SK-N-SH (cell line): ENCODE measurements at regions not wholly inside any gene's neighbourhood (a gene's known extent, or its start where the extent isn't known, plus 50 kb on each side); places are given as distances from the start of the nearest gene placed in this dataset.
A peak's percentile ranks its signal among the peaks of the same experiment; 100 is the strongest.

Source experiments
- CTCF ChIA-PET: fragments of 300-600, 350-600 bp; formaldehyde crosslinking; extraction: SDS; loops from one replicate; lab custom pipeline; 2021; lab: Yijun Ruan, JAX
- POLR2A ChIA-PET: fragments of 350-600 bp; sonication (Branson Sonifier 250); formaldehyde crosslinking; extraction: SDS; loops from one replicate; lab custom pipeline; 2020; ENCODE audit warnings: antibody characterized with exemption, inconsistent platforms; lab: Yijun Ruan, JAX
- DNase-seq: peaks from one replicate; pipeline ENCODE4 v3.0.0; 2012
- H2AFZ ChIP-seq: fragments of 200-600 bp; sonication (generic); 2 replicates; pipeline ENCODE4 v1.8.1; 2016; ENCODE audit warnings: antibody characterized with exemption, mild to moderate bottlenecking, low read depth
- H3F3A ChIP-seq: fragments of 200-600 bp; sonication (generic); replicated peaks from 2 replicates; pipeline ENCODE3; 2016; ENCODE audit warnings: antibody characterized with exemption, mild to moderate bottlenecking; ENCODE audit not compliant: insufficient read depth
- H3K27ac ChIP-seq, 2 experiments: fragments of 200-500 bp in 1 of 2; fragments of 200-600 bp in 1 of 2; sonication (Bioruptor generic) in 1 of 2; sonication (generic), shearing (Covaris generic) in 1 of 2; 2 replicates each; pipeline versions ENCODE4 v1.5.1 to v1.6.1; 2014 to 2016; ENCODE audit warnings: low read depth in 2 of 2, inconsistent platforms in 1 of 2, low read length in 1 of 2, mild to moderate bottlenecking in 1 of 2, mixed read lengths in 1 of 2
- H3K27me3 ChIP-seq: fragments of 200-600 bp; sonication (generic), shearing (Covaris generic); 2 replicates; pipeline ENCODE4 v1.6.1; 2016; ENCODE audit warnings: mixed run types; ENCODE audit not compliant: insufficient read depth
- H3K36me3 ChIP-seq, 2 experiments: fragments of 200-500 bp in 1 of 2; fragments of 200-600 bp in 1 of 2; sonication (Bioruptor generic) in 1 of 2; sonication (generic) in 1 of 2; replicated peaks in 1 of 2; 2 replicates each; pipeline versions ENCODE3 to v1.5.1; 2014 to 2016; ENCODE audit warnings: low read length in 1 of 2, mild to moderate bottlenecking in 1 of 2; ENCODE audit not compliant: insufficient read depth in 2 of 2, control insufficient read depth in 1 of 2
- H3K4me1 ChIP-seq, 2 experiments: fragments of 200-500 bp in 1 of 2; fragments of 200-600 bp in 1 of 2; sonication (Bioruptor generic) in 1 of 2; sonication (generic), shearing (Covaris generic) in 1 of 2; 2 replicates each; pipeline versions ENCODE4 v1.5.1 to v1.6.1; 2014 to 2016; ENCODE audit warnings: low read depth in 1 of 2, low read length in 1 of 2, mixed run types in 1 of 2; ENCODE audit not compliant: insufficient read depth in 2 of 2, control insufficient read depth in 1 of 2
- H3K4me2 ChIP-seq: fragments of 200-600 bp; sonication (generic), shearing (Covaris generic); 2 replicates; pipeline ENCODE4 v1.6.1; 2017; ENCODE audit warnings: mixed run types
- H3K4me3 ChIP-seq, 2 experiments: fragments of 200-500 bp in 1 of 2; fragments of 200-600 bp in 1 of 2; sonication (Bioruptor generic) in 1 of 2; sonication (generic), shearing (Covaris generic) in 1 of 2; 2 replicates each; pipeline versions ENCODE4 v1.5.1 to v1.8.1; 2014 to 2016; ENCODE audit warnings: low read depth in 2 of 2, inconsistent platforms in 1 of 2, low read length in 1 of 2, mild to moderate bottlenecking in 1 of 2, mixed read lengths in 1 of 2, moderate library complexity in 1 of 2
- H3K79me2 ChIP-seq: fragments of 200-600 bp; sonication (generic); 2 replicates; pipeline ENCODE4 v1.8.1; 2017; ENCODE audit warnings: mild to moderate bottlenecking; ENCODE audit not compliant: insufficient read depth
- H3K9ac ChIP-seq: fragments of 200-600 bp; sonication (generic); 2 replicates; pipeline ENCODE4 v1.6.1; 2017; ENCODE audit warnings: mixed run types
- H3K9me2 ChIP-seq: fragments of 200-600 bp; sonication (generic); 2 replicates; pipeline ENCODE4 v1.6.1; 2017; ENCODE audit warnings: mixed run types
- H3K9me3 ChIP-seq: fragments of 200-600 bp; sonication (generic); 2 replicates; pipeline ENCODE4 v1.6.1; 2017; ENCODE audit warnings: mixed run types, mild to moderate bottlenecking, moderate library complexity
- H4K20me1 ChIP-seq: fragments of 200-600 bp; sonication (generic); 2 replicates; pipeline ENCODE4 v1.6.1; 2017; ENCODE audit warnings: mild to moderate bottlenecking, mixed run types; ENCODE audit not compliant: insufficient read depth
- CHD2 ChIP-seq: fragments of 150-350 bp; IDR thresholded peaks from 2 replicates; pipeline ENCODE4 v1.6.1; 2018; ENCODE audit warnings: low read length; ENCODE audit not compliant: partially characterized antibody
- CTCF ChIP-seq: fragments of 200-600 bp; sonication (generic); IDR thresholded peaks from 2 replicates; pipeline ENCODE4 v1.6.1; 2017; ENCODE audit warnings: antibody characterized with exemption, mild to moderate bottlenecking, moderate library complexity
- ELF1 ChIP-seq: IDR thresholded peaks from 2 replicates; pipeline ENCODE4 v1.4.0; 2012
- EP300 ChIP-seq, 2 experiments: IDR thresholded peaks; 2 replicates each; pipeline versions ENCODE4 v1.4.0 to v1.6.1; 2012; ENCODE audit warnings: borderline replicate concordance in 1 of 2, low read depth in 1 of 2, low read length in 1 of 2
- FOSL2 ChIP-seq: IDR thresholded peaks from 2 replicates; pipeline ENCODE4 v1.4.0; 2012; ENCODE audit warnings: low read depth, mild to moderate bottlenecking, moderate library complexity, borderline replicate concordance
- FOXJ3 ChIP-seq: sonication (generic); formaldehyde crosslinking; IDR thresholded peaks from 2 replicates; pipeline ENCODE4 v1.5.1; 2020; ENCODE audit warnings: mild to moderate bottlenecking, missing genetic modification reagents
- GABPA ChIP-seq: IDR thresholded peaks from 2 replicates; pipeline ENCODE4 v1.4.0; 2012; ENCODE audit warnings: low read depth, mild to moderate bottlenecking
- JUND ChIP-seq: IDR thresholded peaks from 2 replicates; pipeline ENCODE4 v1.4.0; 2012
- MAX ChIP-seq: IDR thresholded peaks from 2 replicates; pipeline ENCODE4 v1.4.0; 2012; ENCODE audit warnings: low read depth
- MXI1 ChIP-seq: IDR thresholded peaks from 2 replicates; pipeline ENCODE4 v1.6.1; 2012; ENCODE audit warnings: mild to moderate bottlenecking, low read depth, low read length, improper control_type of control experiment
- RCOR1 ChIP-seq: fragments of 150-350 bp; IDR thresholded peaks from 2 replicates; pipeline ENCODE4 v1.6.1; 2017; ENCODE audit warnings: antibody characterized with exemption, low read length
- RFX5 ChIP-seq: IDR thresholded peaks from 2 replicates; pipeline ENCODE4 v1.6.1; 2012; ENCODE audit warnings: mild to moderate bottlenecking, improper control_type of control experiment, low read length
- RXRA ChIP-seq: IDR thresholded peaks from 2 replicates; pipeline ENCODE4 v1.4.0; 2012; ENCODE audit warnings: low read depth, mild to moderate bottlenecking, borderline replicate concordance
- SIN3A ChIP-seq: IDR thresholded peaks from 2 replicates; pipeline ENCODE4 v1.6.1; 2012; ENCODE audit warnings: low read depth, mild to moderate bottlenecking, low read length, moderate library complexity, borderline replicate concordance
- SMC3 ChIP-seq: IDR thresholded peaks from 2 replicates; pipeline ENCODE4 v1.6.1; 2012; ENCODE audit warnings: low read depth, low read length, improper control_type of control experiment
- TAF1 ChIP-seq: IDR thresholded peaks from 2 replicates; pipeline ENCODE4 v1.6.1; 2012; ENCODE audit warnings: low read depth, mild to moderate bottlenecking, low read length, moderate library complexity, borderline replicate concordance
- TEAD4 ChIP-seq: IDR thresholded peaks from 2 replicates; pipeline ENCODE4 v1.4.0; 2012; ENCODE audit warnings: mild to moderate bottlenecking, borderline replicate concordance; ENCODE audit not compliant: insufficient read depth
- USF2 ChIP-seq: fragments of 150-350 bp; IDR thresholded peaks from 2 replicates; pipeline ENCODE4 v1.6.1; 2017; ENCODE audit warnings: antibody characterized with exemption, low read length, low read depth, borderline replicate concordance
- YY1 ChIP-seq: IDR thresholded peaks from 2 replicates; pipeline ENCODE4 v1.4.0; 2012; ENCODE audit warnings: low read depth, mild to moderate bottlenecking
- WGBS: methylation state at CpG from one replicate; pipeline ENCODE4 v1.1.6; 2017; ENCODE audit warnings: low lambda C conversion rate; 5-methylcytosine and 5-hydroxymethylcytosine counted together
- TF ChIP-seq, protein P1 (sequence below): IDR thresholded peaks from 2 replicates; pipeline ENCODE4; 2012
- TF ChIP-seq, protein P2 (sequence below): fragments of 150-350 bp; IDR thresholded peaks from 2 replicates; pipeline ENCODE4 v1.6.1; 2016; ENCODE audit warnings: mild to moderate bottlenecking, low read depth, low read length
- TF ChIP-seq, protein P3 (sequence below): IDR thresholded peaks from 2 replicates; pipeline ENCODE4 v1.4.0; 2012; ENCODE audit warnings: low read depth, borderline replicate concordance

GRCh38 chr4:176981074-176981473 lies 188.4 kb upstream of the VEGFC start:
- Histone ChIP-seq H3K79me2 (no peaks in the 10 kb centered on the region), H3K9ac (no peak overlapping the region), H2AFZ (peak overlapping the region; percentile 73), H3F3A (peaks cover 5% of the 10 kb centered on the region), H3K27ac (no peak overlapping the region), H3K9me2 (no peaks in the 10 kb centered on the region), H3K4me1 (no peaks in the 10 kb centered on the region), H4K20me1 (no peaks in the 10 kb centered on the region), H3K4me3 (no peak overlapping the region), H3K9me3 (peaks cover 5% of the 10 kb centered on the region; the same call in 1 of the 2 replicates), H3K27me3 (no peaks in the 10 kb centered on the region), H3K4me2 (no peak overlapping the region), H3K36me3 (no peaks in the 10 kb centered on the region)
- ChIA-PET POLR2A (no interaction called here), CTCF (no interaction called here)
- DNase-seq = no peak
- no peak for TF ChIP-seq YY1
- TF ChIP-seq TEAD4 = no peak
- TF ChIP-seq MAX = no peak
- no peak for TF ChIP-seq RXRA
- TF ChIP-seq JUND = no peak
- no peak for TF ChIP-seq FOSL2
- no peak for TF ChIP-seq SMC3
- no peak for TF ChIP-seq EP300 (IDR thresholded peaks at IDR 0.05; ENCODE audit: borderline replicate concordance in 1 of 2, low read depth in 1 of 2, low read length in 1 of 2)
- no peak for TF ChIP-seq CTCF
- no peak for TF ChIP-seq RCOR1
- TF ChIP-seq ELF1 = no peak
- TF ChIP-seq, protein P1, sequence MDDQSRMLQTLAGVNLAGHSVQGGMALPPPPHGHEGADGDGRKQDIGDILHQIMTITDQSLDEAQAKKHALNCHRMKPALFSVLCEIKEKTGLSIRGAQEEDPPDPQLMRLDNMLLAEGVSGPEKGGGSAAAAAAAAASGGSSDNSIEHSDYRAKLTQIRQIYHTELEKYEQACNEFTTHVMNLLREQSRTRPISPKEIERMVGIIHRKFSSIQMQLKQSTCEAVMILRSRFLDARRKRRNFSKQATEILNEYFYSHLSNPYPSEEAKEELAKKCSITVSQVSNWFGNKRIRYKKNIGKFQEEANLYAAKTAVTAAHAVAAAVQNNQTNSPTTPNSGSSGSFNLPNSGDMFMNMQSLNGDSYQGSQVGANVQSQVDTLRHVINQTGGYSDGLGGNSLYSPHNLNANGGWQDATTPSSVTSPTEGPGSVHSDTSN = no peak
- no peak for TF ChIP-seq FOXJ3
- no peak for TF ChIP-seq USF2
- TF ChIP-seq CHD2 = no peak

DNA sequence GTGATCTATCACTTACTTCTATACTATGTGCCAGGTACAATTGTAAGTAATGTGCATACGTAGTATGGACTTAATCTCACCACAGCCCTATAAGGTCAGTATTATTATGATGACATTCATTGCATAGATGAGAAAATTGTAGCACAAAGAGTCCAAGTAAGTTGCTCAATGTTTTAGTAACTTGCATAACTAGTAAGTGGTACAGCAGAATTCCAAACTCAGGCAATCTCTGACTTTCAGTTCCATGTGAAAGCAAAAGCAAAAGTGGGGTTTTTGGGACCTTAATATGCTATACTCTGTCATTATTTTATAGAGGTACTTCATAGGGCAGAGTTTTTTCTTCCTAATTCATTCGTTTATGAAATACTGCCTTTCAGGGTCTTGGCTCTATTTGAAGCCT lies 188.8 kb upstream of the VEGFC start:
- Histone ChIP-seq H3K9me2 (no peaks in the 10 kb centered on the region), H4K20me1 (no peaks in the 10 kb centered on the region), H3K36me3 (no peaks in the 10 kb centered on the region), H3K4me2 (no peak overlapping the region), H3K27me3 (no peaks in the 10 kb centered on the region), H3K9ac (no peak overlapping the region), H3K9me3 (peaks cover 6% of the 10 kb centered on the region; the same call in 1 of the 2 replicates), H3K79me2 (no peaks in the 10 kb centered on the region), H2AFZ (peak overlapping the region; percentile 73), H3K27ac (no peak overlapping the region), H3F3A (peaks cover 6% of the 10 kb centered on the region), H3K4me1 (no peaks in the 10 kb centered on the region), H3K4me3 (no peak overlapping the region)
- ChIA-PET POLR2A (no interaction called here), CTCF (interaction anchor here (1.4 kb wide), 1 partner anchor 66 kb away, joined by 6 read pairs; no protein-coding TSS in a partner anchor)
- 37% methylated on average over 2 of the region's 2 CpGs for WGBS
- DNase-seq = no peak
- TF ChIP-seq RFX5 (no peak), GABPA (no peak), FOXJ3 (no peak), RXRA (no peak), SIN3A (no peak), TEAD4 (no peak), TAF1 (no peak), CHD2 (no peak), SMC3 (no peak), MXI1 (no peak)
- TF ChIP-seq, protein P2, sequence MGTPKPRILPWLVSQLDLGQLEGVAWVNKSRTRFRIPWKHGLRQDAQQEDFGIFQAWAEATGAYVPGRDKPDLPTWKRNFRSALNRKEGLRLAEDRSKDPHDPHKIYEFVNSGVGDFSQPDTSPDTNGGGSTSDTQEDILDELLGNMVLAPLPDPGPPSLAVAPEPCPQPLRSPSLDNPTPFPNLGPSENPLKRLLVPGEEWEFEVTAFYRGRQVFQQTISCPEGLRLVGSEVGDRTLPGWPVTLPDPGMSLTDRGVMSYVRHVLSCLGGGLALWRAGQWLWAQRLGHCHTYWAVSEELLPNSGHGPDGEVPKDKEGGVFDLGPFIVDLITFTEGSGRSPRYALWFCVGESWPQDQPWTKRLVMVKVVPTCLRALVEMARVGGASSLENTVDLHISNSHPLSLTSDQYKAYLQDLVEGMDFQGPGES = no peak
- TF ChIP-seq, protein P3, sequence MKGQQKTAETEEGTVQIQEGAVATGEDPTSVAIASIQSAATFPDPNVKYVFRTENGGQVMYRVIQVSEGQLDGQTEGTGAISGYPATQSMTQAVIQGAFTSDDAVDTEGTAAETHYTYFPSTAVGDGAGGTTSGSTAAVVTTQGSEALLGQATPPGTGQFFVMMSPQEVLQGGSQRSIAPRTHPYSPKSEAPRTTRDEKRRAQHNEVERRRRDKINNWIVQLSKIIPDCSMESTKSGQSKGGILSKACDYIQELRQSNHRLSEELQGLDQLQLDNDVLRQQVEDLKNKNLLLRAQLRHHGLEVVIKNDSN = no peak
